Hepatocyte (in vitro differentiated cells): ENCODE measurements at regions not wholly inside any gene's neighbourhood (a gene's known extent, or its start where the extent isn't known, plus 50 kb on each side); places are given as distances from the start of the nearest gene placed in this dataset.

Experiments used
- DNase-seq: peaks from one replicate; pipeline ENCODE4 v3.0.0-alpha.2; 2016; ENCODE audit warnings: low spot score
- H2AFZ ChIP-seq: fragments of 200-600 bp; sonication (generic); 2 replicates; pipeline ENCODE4 v1.6.0; 2016; ENCODE audit warnings: antibody characterized with exemption, mild to moderate bottlenecking
- H3K27ac ChIP-seq: fragments of 200-600 bp; sonication (generic); 2 replicates; pipeline ENCODE4 v1.5.1; 2016; ENCODE audit warnings: mild to moderate bottlenecking
- H3K27me3 ChIP-seq: fragments of 200-600 bp; sonication (generic); 2 replicates; pipeline ENCODE4 v1.6.1; 2016
- H3K36me3 ChIP-seq: fragments of 200-600 bp; sonication (generic); replicated peaks from 2 replicates; pipeline ENCODE4 v1.5.1; 2016; ENCODE audit warnings: low read depth; ENCODE audit not compliant: insufficient read depth
- H3K4me1 ChIP-seq: fragments of 200-600 bp; sonication (generic); 2 replicates; pipeline ENCODE4 v1.5.1; 2016; ENCODE audit warnings: mild to moderate bottlenecking, moderate library complexity; ENCODE audit not compliant: insufficient read depth
- H3K4me2 ChIP-seq: fragments of 200-600 bp; sonication (generic); 2 replicates; pipeline ENCODE4 v1.6.0; 2016
- H3K4me3 ChIP-seq: fragments of 200-600 bp; sonication (generic); 2 replicates; pipeline ENCODE4 v1.5.1; 2016; ENCODE audit warnings: mild to moderate bottlenecking
- H3K79me2 ChIP-seq: fragments of 200-600 bp; sonication (generic); 2 replicates; pipeline ENCODE4 v1.6.0; 2017; ENCODE audit warnings: mild to moderate bottlenecking
- H3K9me2 ChIP-seq: fragments of 200-600 bp; sonication (generic); replicated peaks from 2 replicates; pipeline ENCODE4 v1.6.0; 2017; ENCODE audit warnings: mild to moderate bottlenecking; ENCODE audit not compliant: insufficient read depth
- H3K9me3 ChIP-seq: fragments of 200-600 bp; sonication (generic); 2 replicates; pipeline ENCODE4 v1.5.1; 2016; ENCODE audit warnings: low read depth, mild to moderate bottlenecking
- H4K20me1 ChIP-seq: fragments of 200-600 bp; sonication (generic); 2 replicates; pipeline ENCODE4 v1.6.0; 2016; ENCODE audit warnings: mild to moderate bottlenecking; ENCODE audit not compliant: insufficient read depth, poor library complexity, severe bottlenecking
- CTCF ChIP-seq: fragments of 200-600 bp; sonication (generic); IDR thresholded peaks from 2 replicates; pipeline ENCODE4 v1.5.1; 2016; ENCODE audit warnings: antibody characterized with exemption, mild to moderate bottlenecking; ENCODE audit not compliant: poor library complexity
- EZH2 ChIP-seq: fragments of 200-600 bp; sonication (generic); IDR thresholded peaks from 2 replicates; pipeline ENCODE4 v1.6.1; 2016; ENCODE audit warnings: antibody characterized with exemption, mild to moderate bottlenecking, borderline replicate concordance
- EZH2phosphoT487 ChIP-seq: fragments of 200-600 bp; sonication (generic); IDR thresholded peaks from one replicate; pipeline ENCODE4 v1.6.1; 2018; ENCODE audit warnings: antibody characterized with exemption, mild to moderate bottlenecking, low read depth, moderate library complexity; ENCODE audit not compliant: unreplicated experiment, severe bottlenecking
- WGBS: methylation state at CpG from one replicate; pipeline ENCODE4 v1.1.6; 2016; ENCODE audit warnings: low lambda C conversion rate; ENCODE audit errors: missing lambda C conversion rate; 5-methylcytosine and 5-hydroxymethylcytosine counted together

DNA sequence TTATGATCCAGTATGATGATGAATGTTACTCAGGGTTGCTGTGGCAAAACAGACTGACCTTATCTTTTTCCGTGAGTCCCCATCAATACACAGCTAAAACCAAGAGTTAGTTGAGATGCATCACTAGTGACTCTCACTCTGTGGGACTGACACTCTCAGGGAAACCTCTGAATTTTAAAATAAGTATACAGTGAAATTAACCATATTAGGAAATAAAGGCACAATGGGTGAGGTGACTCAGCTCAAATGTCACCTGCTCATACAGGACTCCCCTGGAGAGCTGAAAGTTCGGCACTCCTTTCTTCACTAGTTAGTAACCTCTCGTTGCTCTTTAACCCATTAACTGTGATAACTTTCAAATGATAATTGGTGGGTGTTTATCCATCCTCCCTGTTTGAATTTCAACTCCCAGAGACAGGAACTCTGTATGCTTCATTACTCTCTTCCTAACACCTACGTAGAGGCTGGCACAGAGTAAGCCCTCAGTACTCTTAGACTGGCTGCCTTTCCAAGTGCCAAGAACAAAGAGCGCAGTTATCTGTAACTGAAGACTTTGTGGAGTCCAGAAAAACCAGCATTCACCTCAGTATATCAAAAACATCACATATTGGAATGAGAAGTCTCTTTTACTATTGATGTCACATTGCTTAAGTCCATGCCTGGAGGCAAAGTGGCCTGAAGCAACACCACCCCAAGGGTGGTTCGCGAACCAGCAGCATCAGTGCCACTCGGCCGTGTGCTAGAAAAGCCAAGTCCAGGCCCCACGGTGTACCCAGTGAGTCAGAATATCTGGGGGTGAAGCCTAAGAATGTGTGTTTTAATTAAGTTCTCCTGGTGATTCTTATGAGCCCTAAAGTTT is 91.1 kb downstream of the NIBAN1 start:
- WGBS: 69% methylated on average over 10 of the region's 10 CpGs
- no peaks in the 10 kb centered on the region for H3K9me2 ChIP-seq
- no peak overlapping the region for H3K4me2 ChIP-seq
- DNase-seq: no peak
- no peak overlapping the region for H3K4me3 ChIP-seq
- no peaks in the 10 kb centered on the region for H3K4me1 ChIP-seq
- no peaks in the 10 kb centered on the region for H3K79me2 ChIP-seq
- no peaks in the 10 kb centered on the region for H3K36me3 ChIP-seq
- no peak overlapping the region for H3K27ac ChIP-seq
- H3K9me3 ChIP-seq: no peaks in the 10 kb centered on the region
- no peaks in the 10 kb centered on the region for H3K27me3 ChIP-seq
- no peaks in the 10 kb centered on the region for H4K20me1 ChIP-seq
- H2AFZ ChIP-seq: no peak overlapping the region
- TF ChIP-seq EZH2phosphoT487 (no peak), CTCF (no peak), EZH2 (no peak)

GRCh38 chr1:184881941-184882913 is 92.1 kb downstream of the NIBAN1 start:
- H3K9me2 ChIP-seq: no peaks in the 10 kb centered on the region
- 81% methylated on average over 9 of the region's 9 CpGs for WGBS
- no peaks in the 10 kb centered on the region for H3K79me2 ChIP-seq
- DNase-seq: no peak
- TF ChIP-seq CTCF (no peak), EZH2phosphoT487 (no peak), EZH2 (no peak)
- no peak overlapping the region for H3K27ac ChIP-seq
- H3K27me3 ChIP-seq: no peaks in the 10 kb centered on the region
- H3K4me1 ChIP-seq: no peaks in the 10 kb centered on the region
- no peak overlapping the region for H3K4me2 ChIP-seq
- H4K20me1 ChIP-seq: no peaks in the 10 kb centered on the region
- H3K36me3 ChIP-seq: no peaks in the 10 kb centered on the region
- no peak overlapping the region for H3K4me3 ChIP-seq
- H2AFZ ChIP-seq: no peak overlapping the region
- H3K9me3 ChIP-seq: no peaks in the 10 kb centered on the region

DNA sequence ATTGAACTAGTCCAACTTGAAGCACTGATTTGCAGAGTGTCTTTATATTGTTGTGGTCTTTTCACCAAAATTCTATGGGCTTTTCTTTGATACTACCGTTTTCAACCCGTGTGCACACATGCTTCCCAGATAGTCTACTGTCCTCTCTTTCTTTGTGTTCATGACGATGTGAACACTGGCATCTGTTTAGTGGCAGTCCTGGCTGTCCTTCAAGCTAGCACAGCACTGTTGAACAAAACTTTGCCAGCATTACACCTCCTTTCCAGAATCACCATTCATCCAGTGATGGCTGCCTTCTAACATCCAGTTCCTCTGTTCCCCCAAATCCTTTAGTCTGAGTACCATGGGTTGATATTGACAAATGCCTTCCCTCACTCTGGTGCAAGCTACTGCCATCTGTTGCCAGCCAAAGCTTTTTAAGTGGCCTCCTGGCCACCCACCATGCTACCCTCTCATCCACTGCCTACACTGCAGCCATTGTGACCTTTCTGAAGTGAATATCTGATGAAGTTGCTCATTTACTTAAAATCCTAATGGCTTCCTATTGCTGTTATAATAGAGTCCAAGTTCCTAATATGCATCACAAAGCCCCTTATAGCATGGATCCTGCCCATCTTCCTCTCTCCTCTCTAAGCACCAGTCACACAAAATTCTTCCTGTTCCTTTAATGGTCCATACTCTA is 94.3 kb downstream of the NIBAN1 start:
- no peaks in the 10 kb centered on the region for H4K20me1 ChIP-seq

More for the DNA sequence above, 94.3 kb downstream of the NIBAN1 start:
- DNase-seq: no peak
- no peak overlapping the region for H3K27ac ChIP-seq
- no peaks in the 10 kb centered on the region for H3K27me3 ChIP-seq
- TF ChIP-seq CTCF: no peak
- TF ChIP-seq EZH2phosphoT487: no peak
- no peak for TF ChIP-seq EZH2
- no peaks in the 10 kb centered on the region for H3K36me3 ChIP-seq
- H2AFZ ChIP-seq: no peak overlapping the region
- no peaks in the 10 kb centered on the region for H3K9me3 ChIP-seq
- H3K9me2 ChIP-seq: no peaks in the 10 kb centered on the region
- WGBS: 98% methylated on average over 3 of the region's 3 CpGs
- no peak overlapping the region for H3K4me2 ChIP-seq
- no peak overlapping the region for H3K4me3 ChIP-seq
- H3K4me1 ChIP-seq: no peaks in the 10 kb centered on the region
- no peaks in the 10 kb centered on the region for H3K79me2 ChIP-seq
